COLO668 (cell line): ENCODE measurements at regions not wholly inside any gene's neighbourhood (a gene's known extent, or its start where the extent isn't known, plus 50 kb on each side); places are given as distances from the start of the nearest gene placed in this dataset.
A peak's percentile ranks its signal among the peaks of the same experiment; 100 is the strongest.
"Not testable (repeated sequence)": the region's sequence is repeated elsewhere in the genome, so short reads cannot be mapped to it uniquely, and the experiment has no call there.

Experiments used
- DNase-seq: peaks from one replicate; lab custom pipeline; 2025; ENCODE audit not compliant: unreplicated experiment; lab: John Stamatoyannopoulos, UW

DNA sequence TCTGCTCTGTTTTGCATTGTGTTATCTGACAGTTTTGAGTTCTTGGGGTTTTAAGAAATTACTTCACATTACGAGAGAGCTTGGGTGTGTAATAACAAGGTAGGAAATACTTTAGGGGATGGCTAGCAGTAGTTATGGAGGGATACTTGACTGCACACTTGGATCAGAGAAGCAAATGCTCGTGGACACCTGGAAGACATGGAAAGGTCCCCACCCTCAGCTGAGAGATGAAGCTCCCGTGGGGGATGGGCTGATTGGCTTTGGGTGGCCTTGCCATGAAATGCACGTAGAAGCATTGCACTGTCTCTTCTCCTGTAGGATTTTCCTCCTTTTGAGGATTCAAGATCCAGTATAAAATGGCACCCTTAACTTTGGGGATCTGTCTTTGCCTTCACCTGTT lies 61.5 kb upstream of the UNC93A start:
- no peak for DNase-seq

DNA sequence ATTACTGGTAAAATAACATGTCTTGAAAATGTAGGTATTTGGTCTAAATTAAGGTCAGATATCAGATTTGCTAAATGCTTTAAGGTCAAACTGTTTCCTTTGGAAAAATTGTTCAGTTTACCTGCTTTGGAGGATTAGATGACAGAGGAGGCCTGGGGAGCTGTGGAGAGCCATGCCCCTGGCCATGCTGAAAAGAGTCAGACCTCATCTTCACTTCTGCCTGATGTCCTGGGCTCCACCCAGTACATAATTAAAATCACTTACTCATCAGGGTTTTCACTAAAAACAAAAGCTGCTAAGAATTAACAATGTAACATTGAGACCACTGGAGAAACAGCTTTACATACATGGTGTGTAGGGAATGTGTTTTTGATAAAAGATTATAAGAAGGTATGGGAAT lies 60.8 kb upstream of the UNC93A start:
- DNase-seq: no peak

DNA sequence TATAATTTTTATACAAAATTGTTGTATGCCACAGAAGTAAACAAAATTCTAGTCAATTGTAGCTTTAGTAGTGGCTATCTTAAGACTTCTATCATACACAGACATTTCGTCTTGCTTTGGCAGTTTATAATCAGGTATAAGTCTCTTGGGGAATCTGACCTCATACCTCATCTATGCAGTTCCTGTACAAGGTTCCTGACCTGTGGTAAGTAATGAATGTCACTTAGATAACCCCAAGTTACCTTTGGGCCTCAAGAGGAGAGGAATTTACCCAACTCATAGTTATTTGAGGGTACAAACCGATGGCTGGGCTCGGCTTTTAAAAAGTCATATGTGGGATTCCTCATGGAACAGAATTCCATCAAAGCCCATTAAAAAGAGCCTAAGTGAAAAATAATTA lies 58.8 kb upstream of the UNC93A start:
- no peak for DNase-seq

DNA sequence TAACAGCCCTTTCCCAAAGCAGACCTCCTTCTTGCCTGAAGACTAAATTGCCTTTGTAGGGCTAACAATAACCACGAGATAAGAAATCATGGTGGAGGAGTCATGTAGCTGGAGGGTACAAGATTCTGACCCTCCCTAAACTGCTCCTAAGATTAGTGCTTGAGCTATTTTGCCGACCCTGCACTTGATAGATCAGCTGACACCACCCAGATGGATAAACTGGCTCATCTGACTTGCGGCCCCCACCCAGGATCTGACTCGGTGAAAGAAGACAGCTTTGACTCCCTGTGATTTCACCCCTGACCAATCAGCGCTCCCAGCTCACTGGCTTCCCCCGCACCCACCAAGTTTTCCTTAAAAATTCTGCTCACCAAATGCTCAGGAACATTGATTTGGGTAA lies 57.6 kb upstream of the UNC93A start:
- no peak for DNase-seq

DNA sequence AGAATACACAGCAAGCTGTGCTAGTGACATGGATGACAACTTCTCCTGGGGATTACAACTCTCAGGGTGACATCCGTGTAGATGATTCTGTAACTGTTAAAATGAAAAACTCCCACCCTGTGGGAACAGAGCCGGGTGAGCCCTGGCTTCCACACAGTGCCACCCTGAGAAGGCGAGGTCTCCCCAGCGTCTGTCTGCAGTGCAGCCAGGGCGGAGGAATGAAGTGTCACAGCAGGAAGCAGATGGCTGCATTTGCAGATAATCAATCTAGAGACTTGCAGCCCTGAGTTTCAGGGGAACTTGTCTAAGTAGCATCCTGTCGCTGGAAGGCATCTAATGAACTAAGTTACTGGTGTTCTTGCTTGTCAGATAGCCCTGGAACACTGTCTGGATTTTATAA lies 56.5 kb upstream of the UNC93A start:
- DNase-seq: not testable (repeated sequence)

DNA sequence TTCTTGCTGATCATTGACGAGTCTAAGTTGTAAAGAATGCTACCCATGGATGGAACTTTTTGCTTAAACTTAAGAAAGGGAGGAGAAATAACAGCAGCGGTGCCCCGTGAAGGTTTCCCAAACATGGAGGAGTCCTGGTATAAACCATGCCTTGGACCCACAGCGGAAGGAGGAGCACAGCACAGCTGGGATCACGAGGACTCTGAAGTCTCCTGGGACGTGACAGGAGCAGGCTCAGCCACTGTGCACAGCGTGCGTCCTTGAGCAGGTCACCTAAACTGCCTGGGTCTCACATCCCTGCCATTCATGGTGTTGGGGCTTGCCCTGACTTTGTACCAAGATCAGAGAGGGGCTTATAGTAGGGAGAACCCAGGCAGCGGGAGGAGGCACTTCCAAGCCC lies 56.1 kb upstream of the UNC93A start:
- DNase-seq: no peak

DNA sequence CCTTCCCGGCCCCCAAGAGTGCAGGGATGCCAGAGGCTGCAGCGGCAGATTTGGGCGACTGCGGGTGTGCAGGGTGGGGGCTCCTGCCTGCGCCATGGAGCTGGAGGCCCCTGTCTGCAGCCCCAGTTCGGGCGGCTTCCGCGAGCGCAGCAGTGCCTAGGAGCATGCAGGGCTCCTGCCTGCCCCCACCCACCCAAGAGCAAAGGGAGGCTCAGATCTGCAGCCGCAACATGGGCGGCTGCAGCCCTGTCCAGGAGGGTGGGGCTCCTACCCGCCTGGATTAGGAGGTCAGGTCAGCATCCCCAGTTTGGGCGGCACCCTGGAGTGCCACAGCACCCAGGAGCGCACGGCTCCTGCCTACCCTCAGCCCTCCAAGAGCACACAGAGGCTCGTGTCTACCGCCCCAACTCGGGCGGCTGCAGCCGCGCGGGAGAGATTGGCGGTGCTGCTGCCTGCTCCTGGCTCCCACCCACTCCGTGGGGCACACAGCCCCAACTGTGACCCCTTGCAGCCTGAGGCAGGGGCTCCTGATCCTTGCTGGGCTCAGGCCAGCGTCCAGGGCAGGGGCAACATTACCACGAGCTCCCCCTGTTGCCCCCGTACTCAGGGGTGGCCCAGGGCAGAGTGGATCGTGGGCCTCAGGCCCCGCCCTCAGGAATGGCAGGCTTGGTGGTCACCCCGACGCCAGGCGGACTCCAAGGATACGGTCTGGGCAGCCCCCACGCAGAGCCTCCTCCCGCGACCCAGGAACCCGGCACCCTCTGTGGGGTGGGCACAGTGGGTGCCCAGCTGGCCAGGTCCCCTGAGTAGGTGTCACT lies 55.5 kb upstream of the UNC93A start:
- no peak for DNase-seq

DNA sequence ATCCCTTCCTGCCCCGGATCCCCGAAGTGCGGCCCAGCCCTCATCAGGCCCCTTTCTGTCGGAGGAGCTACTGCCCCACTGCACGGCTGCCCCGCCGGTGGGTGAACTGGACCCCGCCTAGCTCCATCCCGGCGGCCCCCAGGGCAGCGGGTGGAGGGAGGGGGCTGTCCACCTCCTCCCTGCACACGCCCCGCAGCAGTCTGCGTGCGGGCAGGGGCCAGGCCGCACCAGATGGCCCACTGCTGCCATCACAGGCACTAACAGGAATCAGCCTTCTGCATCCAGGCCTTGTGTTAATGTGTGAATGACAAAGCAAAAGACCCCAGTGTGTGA lies 54.9 kb upstream of the UNC93A start:
- DNase-seq: no peak

DNA sequence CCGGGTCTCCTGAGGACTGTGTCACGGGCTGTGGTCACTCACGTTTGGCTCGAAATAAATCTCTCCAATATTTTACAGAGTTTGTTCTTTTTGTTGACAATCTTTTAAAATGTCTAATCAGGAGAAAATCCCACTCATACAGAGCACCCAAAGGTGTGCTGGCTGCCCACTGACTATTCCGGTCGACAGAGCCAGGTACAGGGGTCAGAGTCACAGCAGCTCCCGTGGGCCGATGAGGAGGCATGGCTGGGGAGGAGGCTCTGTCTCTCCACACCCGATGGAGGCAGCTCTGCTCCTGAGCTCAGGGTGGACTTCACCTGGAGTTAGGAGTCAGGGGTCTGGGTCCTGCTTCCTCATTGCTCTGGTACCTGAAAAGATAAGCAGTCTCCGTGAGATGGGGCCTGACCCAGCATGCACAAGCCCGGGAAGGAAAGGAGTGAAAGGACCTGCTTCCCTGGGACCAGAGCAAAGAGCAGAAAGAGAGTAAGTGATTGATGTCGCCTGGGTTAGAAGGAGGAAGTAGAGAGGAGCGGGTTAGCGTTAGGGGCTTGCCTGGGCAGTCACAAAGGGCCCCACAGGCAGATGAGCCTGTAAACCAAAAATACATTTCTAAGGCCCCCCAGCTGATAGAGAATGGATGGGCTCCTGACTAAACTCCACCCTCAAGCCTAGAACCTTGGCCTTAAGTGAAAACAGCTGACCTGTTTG lies 53.5 kb upstream of the UNC93A start:
- DNase-seq: no peak

DNA sequence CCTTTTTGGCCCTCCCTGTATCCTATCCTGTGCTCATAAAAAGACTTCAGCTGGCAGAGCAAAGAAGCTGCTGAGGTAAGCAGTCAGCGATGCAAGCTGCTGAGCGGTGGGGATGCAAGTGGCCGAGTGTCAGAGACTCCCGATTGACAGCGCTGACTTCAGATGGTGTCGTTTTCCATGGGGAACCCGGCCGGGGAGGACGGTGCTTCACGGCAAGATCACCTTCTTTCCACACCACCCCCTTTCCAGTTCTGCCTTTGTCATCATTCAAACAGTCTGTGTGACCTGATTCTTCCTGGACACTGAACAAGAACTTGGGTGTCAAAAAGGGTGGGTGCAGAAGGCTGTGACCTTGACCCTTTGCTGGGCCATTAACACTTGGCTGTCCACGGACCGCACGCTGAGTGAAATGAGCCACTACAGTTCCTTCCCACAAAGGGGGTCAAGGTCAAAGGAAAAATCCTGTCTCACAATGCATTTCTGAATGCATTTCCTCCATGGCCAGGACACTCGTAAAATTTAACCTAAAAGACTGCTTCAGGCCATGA lies 52.9 kb upstream of the UNC93A start:
- DNase-seq: no peak

DNA sequence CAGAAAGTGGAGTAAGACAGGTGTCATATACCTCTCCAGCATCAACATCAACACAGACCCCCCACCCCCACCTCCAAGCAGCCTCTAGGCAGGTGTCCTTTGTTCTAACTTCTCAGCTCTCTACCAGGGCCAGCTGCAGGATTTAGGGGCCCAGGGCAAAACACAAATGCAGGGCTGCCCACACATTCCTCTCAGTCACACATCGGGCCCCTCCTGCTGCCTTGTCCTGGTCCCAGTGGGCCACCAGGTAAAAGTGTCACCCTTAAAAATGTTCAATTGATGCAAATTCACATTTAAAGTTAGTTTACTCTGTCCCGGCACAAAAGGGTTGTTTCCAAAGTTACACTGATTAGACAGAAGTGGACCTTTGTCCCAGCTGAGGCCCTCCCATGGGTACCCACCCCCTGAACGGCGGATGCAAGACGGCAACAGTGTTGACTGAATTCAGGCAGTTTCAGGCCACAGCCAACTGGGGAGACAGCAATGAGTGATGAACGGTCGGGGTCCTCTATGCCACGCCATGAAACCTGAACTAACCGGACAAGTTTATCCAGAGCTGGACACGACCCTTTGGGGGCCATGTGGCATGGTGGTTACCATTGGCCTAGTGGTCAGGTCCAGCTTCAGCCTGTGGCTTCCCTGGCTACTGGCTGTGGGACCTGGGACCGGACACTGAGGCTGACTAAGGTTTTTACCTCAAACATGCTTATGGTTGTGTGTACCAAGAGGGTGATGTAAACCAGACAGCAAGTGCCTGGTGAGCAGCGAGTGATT lies 52.2 kb upstream of the UNC93A start:
- DNase-seq: peak; percentile 5

DNA sequence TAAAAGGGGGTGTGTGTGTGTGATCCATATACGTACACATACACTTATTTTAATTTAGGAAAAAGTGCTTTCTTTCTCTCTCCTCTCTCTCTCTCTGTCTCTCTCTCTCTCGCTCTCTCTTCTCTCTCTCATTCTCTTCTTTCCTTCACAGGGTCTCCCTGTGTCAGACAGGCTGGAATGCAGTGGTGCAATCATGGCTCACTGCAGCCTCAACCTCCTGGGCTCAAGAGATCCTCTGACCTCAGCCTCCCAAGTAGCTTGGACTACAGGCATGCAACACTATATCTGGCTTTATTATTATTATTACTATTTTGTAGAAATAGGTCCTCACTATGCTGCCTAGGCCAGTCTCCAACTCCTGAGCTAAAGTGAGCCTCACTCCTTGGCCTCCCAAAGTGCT lies 51.6 kb upstream of the UNC93A start:
- DNase-seq: not testable (repeated sequence)

DNA sequence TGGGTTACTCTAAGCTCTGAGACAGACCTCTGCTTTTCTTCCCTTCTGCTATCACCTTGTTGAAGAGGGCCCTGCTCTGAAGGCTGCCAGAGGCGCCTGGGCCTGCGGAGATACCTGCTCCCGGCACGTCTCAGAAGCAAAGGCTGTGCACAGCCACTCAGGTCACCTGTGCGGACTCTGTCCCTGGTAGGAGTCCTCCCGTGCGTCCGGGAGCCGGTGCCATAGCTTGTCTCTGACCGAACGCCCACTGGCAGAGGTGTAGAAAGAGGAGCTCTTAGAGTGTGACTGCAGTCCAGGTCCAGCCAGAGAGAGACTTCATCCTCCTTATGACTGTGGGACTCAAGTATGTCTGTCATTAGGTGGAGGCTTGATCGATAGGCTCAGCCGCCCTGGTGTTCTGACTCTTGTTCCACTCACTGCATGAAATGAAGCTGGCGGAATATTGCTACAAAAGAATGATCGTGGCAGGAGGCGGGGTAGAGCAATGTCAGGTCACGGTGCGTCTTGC lies 51.0 kb upstream of the UNC93A start:
- DNase-seq: no peak
